AG09309 (cell line): ENCODE measurements at regions not wholly inside any gene's neighbourhood (a gene's known extent, or its start where the extent isn't known, plus 50 kb on each side); places are given as distances from the start of the nearest gene placed in this dataset.
"Not testable (repeated sequence)": the region's sequence is repeated elsewhere in the genome, so short reads cannot be mapped to it uniquely, and the experiment has no call there.

Experiments
- DNase-seq: peaks from one replicate; pipeline ENCODE4 v3.0.0-alpha.2; 2010; ENCODE audit warnings: low read depth
- H3K4me3 ChIP-seq: 2 replicates; pipeline ENCODE4 v1.5.1; 2011; ENCODE audit warnings: mild to moderate bottlenecking, low read depth, low read length, moderate library complexity; ENCODE audit not compliant: control insufficient read depth
- TF ChIP-seq, protein P1 (sequence below): IDR thresholded peaks from 2 replicates; pipeline ENCODE4 v1.5.1; 2011; ENCODE audit warnings: mild to moderate bottlenecking, low read depth, low read length, inconsistent platforms; ENCODE audit not compliant: insufficient read depth, control insufficient read depth; ENCODE audit errors: missing control alignments

- DNase-seq = no peak
- H3K4me3 ChIP-seq = no peak overlapping the region
- TF ChIP-seq, protein P1, sequence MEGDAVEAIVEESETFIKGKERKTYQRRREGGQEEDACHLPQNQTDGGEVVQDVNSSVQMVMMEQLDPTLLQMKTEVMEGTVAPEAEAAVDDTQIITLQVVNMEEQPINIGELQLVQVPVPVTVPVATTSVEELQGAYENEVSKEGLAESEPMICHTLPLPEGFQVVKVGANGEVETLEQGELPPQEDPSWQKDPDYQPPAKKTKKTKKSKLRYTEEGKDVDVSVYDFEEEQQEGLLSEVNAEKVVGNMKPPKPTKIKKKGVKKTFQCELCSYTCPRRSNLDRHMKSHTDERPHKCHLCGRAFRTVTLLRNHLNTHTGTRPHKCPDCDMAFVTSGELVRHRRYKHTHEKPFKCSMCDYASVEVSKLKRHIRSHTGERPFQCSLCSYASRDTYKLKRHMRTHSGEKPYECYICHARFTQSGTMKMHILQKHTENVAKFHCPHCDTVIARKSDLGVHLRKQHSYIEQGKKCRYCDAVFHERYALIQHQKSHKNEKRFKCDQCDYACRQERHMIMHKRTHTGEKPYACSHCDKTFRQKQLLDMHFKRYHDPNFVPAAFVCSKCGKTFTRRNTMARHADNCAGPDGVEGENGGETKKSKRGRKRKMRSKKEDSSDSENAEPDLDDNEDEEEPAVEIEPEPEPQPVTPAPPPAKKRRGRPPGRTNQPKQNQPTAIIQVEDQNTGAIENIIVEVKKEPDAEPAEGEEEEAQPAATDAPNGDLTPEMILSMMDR = no peak
Measured at GRCh38 chr6:27747637-27748036, 164.6 kb downstream of the OR2B2 start.

GRCh38 chr6:27746860-27747259 lies 165.3 kb downstream of the OR2B2 start:
- H3K4me3 ChIP-seq, DNase-seq: not testable (repeated sequence)

DNA sequence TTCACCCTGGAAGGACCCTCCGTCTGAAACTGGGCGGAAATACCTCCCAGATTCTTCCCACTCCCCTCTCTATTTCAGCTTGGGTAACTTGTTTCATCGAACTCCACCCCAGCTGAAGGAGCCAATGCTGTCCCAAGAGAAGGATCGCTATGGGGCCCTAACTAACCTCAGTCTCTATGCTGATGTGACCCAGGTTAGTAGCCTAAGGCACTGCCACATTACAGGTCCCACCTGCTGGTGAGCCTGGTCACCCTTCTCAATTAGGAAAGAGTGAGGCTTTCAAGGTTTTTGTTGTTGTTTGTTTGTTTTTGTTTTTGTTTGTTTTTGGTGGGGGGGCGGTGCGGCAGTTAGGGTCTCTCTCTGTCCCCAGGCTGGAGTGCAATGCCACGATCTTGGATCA lies 168.4 kb downstream of the OR2B2 start:
- DNase-seq = no peak
- no peak overlapping the region for H3K4me3 ChIP-seq
- TF ChIP-seq, protein P1 = no peak

DNA sequence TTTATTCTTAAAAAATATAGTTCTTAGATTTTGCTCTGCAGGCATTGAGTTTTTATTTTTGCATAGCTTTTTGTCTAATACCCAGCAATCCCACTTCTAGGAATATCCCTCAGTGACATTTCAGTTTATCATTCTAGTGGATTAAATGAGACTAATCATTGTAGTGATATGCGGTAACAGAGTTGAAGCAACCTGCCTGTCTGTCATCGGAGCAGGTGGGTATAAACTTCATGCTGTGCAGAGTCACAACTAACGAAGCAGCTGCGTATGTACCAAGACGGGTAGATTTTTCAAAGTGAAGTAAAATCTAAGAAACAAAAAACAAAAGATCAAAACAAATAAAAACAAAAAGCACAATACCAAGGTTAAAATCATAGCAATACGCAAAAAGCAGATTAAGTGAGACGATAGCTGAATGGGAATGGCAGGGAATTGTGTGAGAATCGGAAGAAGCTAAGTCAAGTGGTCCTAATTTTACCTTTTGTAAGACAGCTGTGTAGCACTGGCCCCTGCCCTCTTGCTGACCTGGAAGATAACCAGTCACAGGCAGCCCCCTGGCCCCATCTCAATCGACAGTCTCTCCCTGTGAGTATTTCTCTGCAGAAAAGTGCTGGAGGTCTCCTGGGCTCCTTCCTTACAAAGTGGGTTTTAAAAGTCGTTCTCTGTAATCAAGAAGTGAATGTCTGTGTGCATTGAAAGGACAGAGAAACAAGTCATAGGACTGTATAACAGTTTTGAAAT lies 169.2 kb downstream of the OR2B2 start:
- TF ChIP-seq, protein P1 = no peak
- no peak for DNase-seq
- no peak overlapping the region for H3K4me3 ChIP-seq

GRCh38 chr6:27739902-27740301 lies 172.3 kb downstream of the OR2B2 start:
- H3K4me3 ChIP-seq, DNase-seq: not testable (repeated sequence)

DNA sequence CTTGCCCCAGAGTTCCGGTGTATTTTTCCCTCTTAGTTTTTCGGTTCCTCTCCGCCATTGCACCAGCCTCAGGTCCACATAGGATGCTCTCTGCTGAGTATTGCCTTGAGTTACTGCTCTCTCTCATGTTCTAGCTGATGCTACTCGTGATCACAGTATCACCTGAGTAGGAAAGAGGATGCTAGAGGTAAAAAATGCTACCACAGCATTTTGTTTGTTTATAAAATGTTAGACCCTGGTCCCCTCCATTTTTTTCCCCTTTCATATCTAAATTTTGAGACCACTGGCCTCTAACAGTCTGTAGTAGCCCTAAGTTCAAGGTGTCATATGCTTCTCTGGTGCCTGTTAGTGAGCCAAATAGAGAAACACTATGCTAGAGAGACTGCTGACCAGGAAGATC lies 175.5 kb downstream of the OR2B2 start:
- TF ChIP-seq, protein P1 = no peak
- no peak for DNase-seq
- no peak overlapping the region for H3K4me3 ChIP-seq

DNA sequence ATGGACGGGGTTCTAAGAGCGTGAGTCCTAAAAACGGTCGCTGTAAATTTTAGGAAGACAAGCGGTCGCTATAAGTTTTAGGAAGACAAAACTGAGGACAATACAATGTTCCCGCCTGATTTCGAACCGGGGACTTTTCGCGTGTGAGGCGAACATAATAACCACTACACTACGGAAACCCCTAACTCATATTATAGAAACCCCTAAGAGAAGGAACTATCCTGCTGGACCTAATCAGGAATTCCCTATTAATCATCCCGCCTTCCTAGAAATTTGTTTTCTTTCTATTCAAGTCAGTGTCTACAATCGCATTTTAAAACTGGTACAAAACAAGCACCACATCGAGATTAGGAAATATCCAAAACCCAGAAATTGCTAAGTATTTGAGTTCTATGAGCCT lies 183.8 kb downstream of the OR2B2 start:
- TF ChIP-seq, protein P1 = no peak
- no peak for DNase-seq
- no peak overlapping the region for H3K4me3 ChIP-seq

DNA sequence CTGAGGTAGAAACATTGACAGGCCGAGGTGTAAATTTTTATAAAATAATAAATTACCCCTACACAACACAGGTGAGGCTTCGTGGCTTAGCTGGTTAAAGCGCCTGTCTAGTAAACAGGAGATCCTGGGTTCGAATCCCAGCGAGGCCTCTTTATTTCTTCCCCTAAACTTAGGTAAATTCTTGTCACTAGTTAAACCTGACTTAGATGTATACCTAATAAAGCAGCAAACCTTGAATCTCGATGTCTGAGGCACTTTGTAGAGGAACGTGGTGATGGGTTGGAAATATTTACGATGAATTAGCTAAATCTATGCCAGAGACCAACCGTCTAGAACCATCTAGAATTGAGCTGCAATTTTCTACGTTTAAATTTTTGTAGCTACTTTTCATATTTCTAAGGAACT lies 185.6 kb downstream of the OR2B2 start:
- TF ChIP-seq, protein P1 = no peak
- DNase-seq = no peak
- H3K4me3 ChIP-seq = no peak overlapping the region
